OCI-LY3 (cell line): ENCODE measurements at regions not wholly inside any gene's neighbourhood (a gene's known extent, or its start where the extent isn't known, plus 50 kb on each side); places are given as distances from the start of the nearest gene placed in this dataset.

Experiments used
- H2AFZ ChIP-seq: fragments of 200-600, 300-600 bp; shearing (Covaris generic); 2 replicates; pipeline ENCODE4 v1.6.0; 2014; ENCODE audit warnings: antibody characterized with exemption, low read depth, low read length
- H3K27ac ChIP-seq: fragments of 200-600, 300-600 bp; sonication (generic); 2 replicates; pipeline ENCODE4 v1.5.1; 2014; ENCODE audit warnings: mild to moderate bottlenecking, low read length, moderate library complexity, mixed read lengths
- H3K27me3 ChIP-seq: fragments of 200-600, 300-600 bp; sonication (generic); 2 replicates; pipeline ENCODE4 v1.6.1; 2014; ENCODE audit warnings: low read depth, low read length, mixed read lengths
- H3K36me3 ChIP-seq: fragments of 200-600, 300-600 bp; sonication (generic); replicated peaks from 2 replicates; pipeline ENCODE3; 2014; ENCODE audit warnings: low read depth, low read length, mixed read lengths
- H3K4me1 ChIP-seq: fragments of 300-600, 200-600 bp; sonication (generic); 2 replicates; pipeline ENCODE4 v1.6.1; 2014; ENCODE audit warnings: low read length, mixed read lengths
- H3K4me2 ChIP-seq: fragments of 200-600, 300-600 bp; sonication (generic); 2 replicates; pipeline ENCODE4 v1.6.1; 2014; ENCODE audit warnings: low read length, mixed read lengths
- H3K4me3 ChIP-seq: fragments of 300-600, 200-600 bp; sonication (generic); 2 replicates; pipeline ENCODE4 v1.5.1; 2014; ENCODE audit warnings: antibody characterized with exemption, mild to moderate bottlenecking, low read length, moderate library complexity
- H3K79me2 ChIP-seq: fragments of 300-600, 200-600 bp; shearing (Covaris generic); 2 replicates; pipeline ENCODE4 v1.6.1; 2014; ENCODE audit warnings: mild to moderate bottlenecking, low read length, mixed read lengths
- H3K9ac ChIP-seq: fragments of 300-600, 200-600 bp; shearing (Covaris generic); 2 replicates; pipeline ENCODE4 v1.6.0; 2014; ENCODE audit warnings: mild to moderate bottlenecking, low read length, moderate library complexity
- H3K9me3 ChIP-seq: fragments of 200-600, 300-600 bp; shearing (Covaris generic); 2 replicates; pipeline ENCODE4 v1.6.1; 2014; ENCODE audit warnings: low read length, mixed read lengths; ENCODE audit not compliant: insufficient read depth
- H4K20me1 ChIP-seq: fragments of 200-600, 300-600 bp; sonication (generic); 2 replicates; pipeline ENCODE4 v1.6.1; 2016; ENCODE audit warnings: low read length, mixed read lengths; ENCODE audit not compliant: insufficient read depth
- CTCF ChIP-seq: fragments of 200-600, 300-600 bp; sonication (generic); IDR thresholded peaks from 2 replicates; pipeline ENCODE4 v1.5.1; 2014; ENCODE audit warnings: antibody characterized with exemption, low read length, low read depth
- EZH2phosphoT487 ChIP-seq: fragments of 200-600 bp; shearing (Covaris generic); IDR thresholded peaks from 2 replicates; pipeline ENCODE4 v1.6.1; 2018; ENCODE audit warnings: antibody characterized with exemption, mixed run types, low read depth

DNA sequence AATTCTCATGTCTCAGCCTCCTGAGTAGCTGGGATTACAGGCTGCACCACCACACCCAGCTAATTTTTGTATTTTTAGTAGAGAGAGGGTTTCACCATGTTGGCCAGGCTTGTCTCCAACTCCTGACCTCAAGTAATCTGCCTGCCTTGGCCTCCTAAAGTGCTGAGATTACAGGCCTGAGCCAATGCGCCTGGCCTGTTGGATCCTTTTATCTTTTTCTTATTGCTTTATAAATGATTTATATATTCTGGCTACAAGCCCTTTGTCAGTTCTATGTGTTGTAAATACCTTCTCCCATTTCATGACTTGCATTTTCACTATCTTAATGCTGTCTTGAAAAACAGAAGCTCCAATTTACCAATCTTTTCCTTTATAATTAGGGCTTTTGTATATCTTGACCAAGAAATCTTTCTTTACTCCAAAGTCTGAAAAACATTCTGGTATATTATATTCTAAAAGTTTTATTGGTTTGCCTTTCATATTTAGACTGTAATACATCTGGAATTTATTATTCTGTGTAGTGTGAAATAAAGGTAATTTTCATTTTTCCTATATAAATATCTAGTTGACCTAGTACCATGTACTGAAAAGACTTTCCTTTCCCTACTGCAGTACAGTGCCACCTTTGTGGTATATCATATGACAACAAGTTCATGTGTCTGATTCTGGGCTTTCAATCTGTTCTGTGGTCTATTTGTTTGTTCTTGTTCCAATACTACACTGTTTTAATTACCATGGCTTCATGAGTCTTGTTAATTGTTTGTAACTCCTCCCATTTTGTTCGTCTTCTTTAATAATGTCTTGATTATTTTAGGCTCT lies 52.9 kb upstream of the RNU6-1 start:
- Histone ChIP-seq H3K9ac (no peak overlapping the region), H3K36me3 (no peaks in the 10 kb centered on the region), H3K4me3 (no peak overlapping the region), H2AFZ (no peak overlapping the region), H3K79me2 (no peaks in the 10 kb centered on the region), H3K9me3 (peaks cover 9% of the 10 kb centered on the region; the same call in 1 of the 2 replicates), H4K20me1 (no peaks in the 10 kb centered on the region), H3K27ac (no peak overlapping the region), H3K4me2 (no peak overlapping the region), H3K4me1 (no peaks in the 10 kb centered on the region), H3K27me3 (no peaks in the 10 kb centered on the region)
- TF ChIP-seq EZH2phosphoT487 (no peak), CTCF (no peak)

GRCh38 chr15:67895237-67895636 lies 55.4 kb upstream of the RNU6-1 start:
- no peaks in the 10 kb centered on the region for H3K27me3 ChIP-seq
- H3K4me2 ChIP-seq: no peak overlapping the region
- no peak overlapping the region for H3K4me3 ChIP-seq
- H3K27ac ChIP-seq: no peak overlapping the region
- H4K20me1 ChIP-seq: no peaks in the 10 kb centered on the region
- no peak overlapping the region for H2AFZ ChIP-seq
- H3K79me2 ChIP-seq: no peaks in the 10 kb centered on the region
- H3K9ac ChIP-seq: no peak overlapping the region
- no peak for TF ChIP-seq CTCF
- H3K36me3 ChIP-seq: no peaks in the 10 kb centered on the region
- no peaks in the 10 kb centered on the region for H3K4me1 ChIP-seq
- peaks cover 9% of the 10 kb centered on the region; the same call in 1 of the 2 replicates for H3K9me3 ChIP-seq

GRCh38 chr15:67897646-67898339 lies 57.9 kb upstream of the RNU6-1 start:
- Histone ChIP-seq H2AFZ (no peak overlapping the region), H3K4me1 (peaks cover 6% of the 10 kb centered on the region), H3K4me3 (no peak overlapping the region), H3K36me3 (no peaks in the 10 kb centered on the region), H4K20me1 (no peaks in the 10 kb centered on the region), H3K27me3 (no peaks in the 10 kb centered on the region), H3K4me2 (no peak overlapping the region), H3K9me3 (peaks cover 9% of the 10 kb centered on the region; the same call in 1 of the 2 replicates), H3K27ac (no peak overlapping the region), H3K79me2 (no peaks in the 10 kb centered on the region), H3K9ac (no peak overlapping the region)
- TF ChIP-seq EZH2phosphoT487: no peak
- no peak for TF ChIP-seq CTCF

DNA sequence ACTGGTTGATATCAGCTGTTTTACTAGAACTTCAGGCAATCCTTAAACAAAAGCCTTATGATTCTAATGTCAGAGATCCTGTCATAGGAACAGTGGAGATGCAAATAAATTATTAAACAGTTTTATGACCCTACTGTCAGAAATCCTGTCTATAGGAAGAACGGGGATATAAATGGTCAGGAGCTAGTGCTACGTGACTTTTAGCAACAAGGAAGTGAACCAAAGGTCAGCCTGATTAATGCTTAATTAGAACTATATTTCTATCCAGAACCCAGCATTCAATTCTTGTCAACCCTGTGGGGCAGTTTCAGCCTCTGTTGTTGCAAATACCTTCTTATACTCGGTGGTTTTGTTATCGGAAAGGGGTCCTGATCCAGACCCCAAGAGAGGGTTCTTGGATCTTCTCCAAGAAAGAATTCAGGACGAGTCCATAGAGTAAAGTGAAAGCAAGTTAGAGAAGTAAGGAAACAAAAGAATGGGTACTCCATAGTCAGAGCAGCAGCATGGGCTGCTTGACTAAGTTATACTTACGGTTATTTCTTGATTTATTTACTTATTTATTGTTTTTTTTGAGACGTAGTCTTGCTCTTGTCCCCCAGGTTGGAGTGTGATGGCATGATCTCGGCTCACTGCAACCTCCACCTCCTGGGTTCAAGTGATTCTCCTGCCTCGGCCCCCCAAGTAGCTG lies 59.9 kb upstream of the RNU6-1 start:
- Histone ChIP-seq H3K79me2 (no peaks in the 10 kb centered on the region), H3K27me3 (no peaks in the 10 kb centered on the region), H3K4me2 (no peak overlapping the region), H3K4me1 (peaks cover 14% of the 10 kb centered on the region), H3K27ac (no peak overlapping the region), H3K36me3 (no peaks in the 10 kb centered on the region), H3K9ac (no peak overlapping the region), H3K4me3 (no peak overlapping the region), H2AFZ (no peak overlapping the region), H4K20me1 (no peaks in the 10 kb centered on the region), H3K9me3 (peaks cover 12% of the 10 kb centered on the region; the same call in 1 of the 2 replicates)
- TF ChIP-seq CTCF (no peak), EZH2phosphoT487 (no peak)
